PC-3 (cell line): ENCODE measurements at regions not wholly inside any gene's neighbourhood (a gene's known extent, or its start where the extent isn't known, plus 50 kb on each side); places are given as distances from the start of the nearest gene placed in this dataset.

Experiments used
- EZH2 ChIP-seq: fragments of 300-600 bp; sonication (generic); IDR thresholded peaks from one replicate; pipeline ENCODE4 v1.6.1; 2017; ENCODE audit warnings: antibody characterized with exemption, mild to moderate bottlenecking, low read length; ENCODE audit not compliant: unreplicated experiment
- EZH2phosphoT487 ChIP-seq: fragments of 300-600 bp; sonication (generic); IDR thresholded peaks from 2 replicates; pipeline ENCODE4 v1.6.1; 2018; ENCODE audit warnings: mild to moderate bottlenecking, antibody characterized with exemption, low read length, borderline replicate concordance
- TF ChIP-seq, protein P1 (sequence below): fragments of 300-600 bp; sonication (generic); conservative IDR thresholded peaks from 2 replicates; pipeline ENCODE4 v1.5.1; 2017; ENCODE audit warnings: antibody characterized with exemption, low read depth, mild to moderate bottlenecking, low read length

DNA sequence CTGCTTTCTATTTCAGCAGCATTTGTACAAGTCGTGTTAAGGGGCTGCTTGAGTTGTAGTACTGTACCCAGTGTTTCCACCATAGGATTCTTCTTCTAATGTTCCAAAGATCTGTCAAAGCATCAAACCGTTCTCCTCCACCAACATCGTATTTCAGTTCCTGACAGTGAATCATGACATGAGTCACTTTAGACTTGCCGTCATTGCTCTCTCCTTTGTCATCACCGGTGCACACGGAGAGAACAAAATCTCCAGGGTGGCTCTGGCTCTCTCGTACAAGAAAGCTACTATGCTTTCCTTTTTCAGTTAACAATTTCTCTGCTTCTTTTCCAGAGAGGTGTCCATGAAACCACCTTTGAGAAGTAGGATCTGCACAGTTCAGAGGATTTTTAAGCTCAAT lies 270.9 kb upstream of the CCDC54 start:
- TF ChIP-seq, protein P1, sequence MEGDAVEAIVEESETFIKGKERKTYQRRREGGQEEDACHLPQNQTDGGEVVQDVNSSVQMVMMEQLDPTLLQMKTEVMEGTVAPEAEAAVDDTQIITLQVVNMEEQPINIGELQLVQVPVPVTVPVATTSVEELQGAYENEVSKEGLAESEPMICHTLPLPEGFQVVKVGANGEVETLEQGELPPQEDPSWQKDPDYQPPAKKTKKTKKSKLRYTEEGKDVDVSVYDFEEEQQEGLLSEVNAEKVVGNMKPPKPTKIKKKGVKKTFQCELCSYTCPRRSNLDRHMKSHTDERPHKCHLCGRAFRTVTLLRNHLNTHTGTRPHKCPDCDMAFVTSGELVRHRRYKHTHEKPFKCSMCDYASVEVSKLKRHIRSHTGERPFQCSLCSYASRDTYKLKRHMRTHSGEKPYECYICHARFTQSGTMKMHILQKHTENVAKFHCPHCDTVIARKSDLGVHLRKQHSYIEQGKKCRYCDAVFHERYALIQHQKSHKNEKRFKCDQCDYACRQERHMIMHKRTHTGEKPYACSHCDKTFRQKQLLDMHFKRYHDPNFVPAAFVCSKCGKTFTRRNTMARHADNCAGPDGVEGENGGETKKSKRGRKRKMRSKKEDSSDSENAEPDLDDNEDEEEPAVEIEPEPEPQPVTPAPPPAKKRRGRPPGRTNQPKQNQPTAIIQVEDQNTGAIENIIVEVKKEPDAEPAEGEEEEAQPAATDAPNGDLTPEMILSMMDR: no peak
- TF ChIP-seq EZH2 (no peak), EZH2phosphoT487 (no peak)
